NCI-H2081 (cell line): ENCODE measurements at regions not wholly inside any gene's neighbourhood (a gene's known extent, or its start where the extent isn't known, plus 50 kb on each side); places are given as distances from the start of the nearest gene placed in this dataset.
"Not testable (repeated sequence)": the region's sequence is repeated elsewhere in the genome, so short reads cannot be mapped to it uniquely, and the experiment has no call there.

Experiments used
- DNase-seq, 2 experiments: peaks; one replicate each; lab custom pipeline; 2025; lab: John Stamatoyannopoulos, UW

- DNase-seq, result peak; percentile 36 to 39
These were observed 209.4 kb upstream of the CXCR4 start for GRCh38 chr2:136327162-136327852.

GRCh38 chr2:136325844-136326331 is 207.9 kb upstream of the CXCR4 start:
- no peak for DNase-seq

GRCh38 chr2:136324966-136325365 is 207.0 kb upstream of the CXCR4 start:
- DNase-seq, result no peak

GRCh38 chr2:136323935-136324334 is 206.0 kb upstream of the CXCR4 start:
- DNase-seq, result no peak

GRCh38 chr2:136323195-136323594 is 205.2 kb upstream of the CXCR4 start:
- DNase-seq, result peak in 1 of 2 experiments; percentile 6

GRCh38 chr2:136322428-136322827 is 204.5 kb upstream of the CXCR4 start:
- DNase-seq, result no peak

- no peak for DNase-seq
These were observed 201.7 kb upstream of the CXCR4 start for GRCh38 chr2:136319651-136320050.

- no peak for DNase-seq
These were observed 201.3 kb upstream of the CXCR4 start for GRCh38 chr2:136319237-136319636.

GRCh38 chr2:136314240-136314639 is 196.3 kb upstream of the CXCR4 start:
- no peak for DNase-seq

GRCh38 chr2:136312568-136312967 is 194.6 kb upstream of the CXCR4 start:
- not testable (repeated sequence) for DNase-seq

GRCh38 chr2:136310797-136311603 is 193.1 kb upstream of the CXCR4 start:
- no peak for DNase-seq

GRCh38 chr2:136310005-136310495 is 192.1 kb upstream of the CXCR4 start:
- no peak for DNase-seq

GRCh38 chr2:136308611-136309010 is 190.7 kb upstream of the CXCR4 start:
- DNase-seq, result no peak

- peak in 1 of 2 experiments; percentile 2 for DNase-seq
These were observed 188.9 kb upstream of the CXCR4 start for GRCh38 chr2:136306836-136307235.

GRCh38 chr2:136305517-136306192 is 187.7 kb upstream of the CXCR4 start:
- DNase-seq, result peak; percentile 9 to 56

- DNase-seq, result no peak
These were observed 183.1 kb upstream of the CXCR4 start for GRCh38 chr2:136301006-136301405.

GRCh38 chr2:136298631-136299030 is 180.7 kb upstream of the CXCR4 start:
- DNase-seq, result no peak

- DNase-seq, result peak; percentile 14 to 71
These were observed 180.0 kb upstream of the CXCR4 start for GRCh38 chr2:136297994-136298393.

GRCh38 chr2:136297312-136297711 is 179.4 kb upstream of the CXCR4 start:
- no peak for DNase-seq

- DNase-seq, result no peak
These were observed 177.2 kb upstream of the CXCR4 start for GRCh38 chr2:136295168-136295567.

GRCh38 chr2:136291871-136292270 is 173.9 kb upstream of the CXCR4 start:
- DNase-seq, result no peak

GRCh38 chr2:136290326-136290725 is 172.4 kb upstream of the CXCR4 start:
- no peak for DNase-seq
